ENCODE measurements at regions not wholly inside any gene's neighbourhood (a gene's known extent, or its start where the extent isn't known, plus 50 kb on each side); places are given as distances from the start of the nearest gene placed in this dataset.

- DNase-seq (ENCODE audit: extremely low read depth, low read depth, low spot score), result no peak
Observed at GRCh38 chrX:26411045-26411444, 195.1 kb downstream of the MAGEB5 start.

GRCh38 chrX:26409636-26410035 is 193.7 kb downstream of the MAGEB5 start:
- no peak for DNase-seq (ENCODE audit: extremely low read depth, low read depth, low spot score)

GRCh38 chrX:26387906-26388305 is 171.9 kb downstream of the MAGEB5 start:
- DNase-seq (ENCODE audit: extremely low read depth, low read depth, low spot score), result no peak

- no peak for DNase-seq (ENCODE audit: extremely low read depth, low read depth, low spot score)
Observed at GRCh38 chrX:26376037-26376708, 160.2 kb downstream of the MAGEB5 start.

GRCh38 chrX:26375346-26375745 is 159.4 kb downstream of the MAGEB5 start:
- no peak for DNase-seq (ENCODE audit: extremely low read depth, low read depth, low spot score)

GRCh38 chrX:26373829-26374228 is 157.9 kb downstream of the MAGEB5 start:
- DNase-seq (ENCODE audit: extremely low read depth, low read depth, low spot score), result no peak

GRCh38 chrX:26352891-26353430 is 137.0 kb downstream of the MAGEB5 start:
- no peak for DNase-seq (ENCODE audit: extremely low read depth, low read depth, low spot score)

- no peak for DNase-seq (ENCODE audit: extremely low read depth, low read depth, low spot score)
Observed at GRCh38 chrX:26347171-26347570, 131.2 kb downstream of the MAGEB5 start.

GRCh38 chrX:26334232-26334631 is 118.3 kb downstream of the MAGEB5 start:
- no peak for DNase-seq (ENCODE audit: extremely low read depth, low read depth, low spot score)

- DNase-seq (ENCODE audit: extremely low read depth, low read depth, low spot score), result no peak
Observed at GRCh38 chrX:26328608-26329319, 112.8 kb downstream of the MAGEB5 start.

GRCh38 chrX:26309262-26309661 is 93.3 kb downstream of the MAGEB5 start:
- DNase-seq (ENCODE audit: extremely low read depth, low read depth, low spot score), result no peak

- no peak for DNase-seq (ENCODE audit: extremely low read depth, low read depth, low spot score)
Observed at GRCh38 chrX:26295425-26295824, 79.5 kb downstream of the MAGEB5 start.

- DNase-seq (ENCODE audit: extremely low read depth, low read depth, low spot score), result no peak
Observed at GRCh38 chrX:26286836-26287235, 70.9 kb downstream of the MAGEB5 start.
